ENCODE measurements at regions not wholly inside any gene's neighbourhood (a gene's known extent, or its start where the extent isn't known, plus 50 kb on each side); places are given as distances from the start of the nearest gene placed in this dataset.

- FAIRE-seq: no peak
- TF ChIP-seq ZNF607 (CRISPR knock-in tag; IDR thresholded peaks at IDR 0.05; ENCODE audit: borderline replicate concordance) (no peak), ZNF782 (CRISPR knock-in tag; IDR thresholded peaks at IDR 0.05; ENCODE audit: borderline replicate concordance) (no peak), GPN1 (CRISPR knock-in tag; IDR thresholded peaks at IDR 0.05; ENCODE audit: borderline replicate concordance) (no peak), ZNF558 (CRISPR knock-in tag; IDR thresholded peaks at IDR 0.05; ENCODE audit: borderline replicate concordance) (no peak), NR0B2 (CRISPR knock-in tag; IDR thresholded peaks at IDR 0.05) (no peak), NONO (IDR thresholded peaks at IDR 0.05) (peak; percentile 57; the same call in 1 of the 2 replicates), NONO (CRISPR knock-in tag; conservative IDR thresholded peaks at IDR 0.05) (no peak), NR2C2 (CRISPR knock-in tag; IDR thresholded peaks at IDR 0.05; ENCODE audit: borderline replicate concordance) (no peak), MAFK (conservative IDR thresholded peaks at IDR 0.05 in 1 of 2, IDR thresholded peaks at IDR 0.05 in 1 of 2; ENCODE audit: low read length in 2 of 2) (peak in 1 of 2 experiments; percentile 9; a peak in 1 of 4 replicates), TARDBP (CRISPR knock-in tag; IDR thresholded peaks at IDR 0.05) (no peak)
- TF ChIP-seq, protein P1, sequence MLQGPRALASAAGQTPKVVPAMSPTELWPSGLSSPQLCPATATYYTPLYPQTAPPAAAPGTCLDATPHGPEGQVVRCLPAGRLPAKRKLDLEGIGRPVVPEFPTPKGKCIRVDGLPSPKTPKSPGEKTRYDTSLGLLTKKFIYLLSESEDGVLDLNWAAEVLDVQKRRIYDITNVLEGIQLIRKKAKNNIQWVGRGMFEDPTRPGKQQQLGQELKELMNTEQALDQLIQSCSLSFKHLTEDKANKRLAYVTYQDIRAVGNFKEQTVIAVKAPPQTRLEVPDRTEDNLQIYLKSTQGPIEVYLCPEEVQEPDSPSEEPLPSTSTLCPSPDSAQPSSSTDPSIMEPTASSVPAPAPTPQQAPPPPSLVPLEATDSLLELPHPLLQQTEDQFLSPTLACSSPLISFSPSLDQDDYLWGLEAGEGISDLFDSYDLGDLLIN (CRISPR knock-in tag; IDR thresholded peaks at IDR 0.05; ENCODE audit: borderline replicate concordance): no peak
- TF ChIP-seq, protein P2, sequence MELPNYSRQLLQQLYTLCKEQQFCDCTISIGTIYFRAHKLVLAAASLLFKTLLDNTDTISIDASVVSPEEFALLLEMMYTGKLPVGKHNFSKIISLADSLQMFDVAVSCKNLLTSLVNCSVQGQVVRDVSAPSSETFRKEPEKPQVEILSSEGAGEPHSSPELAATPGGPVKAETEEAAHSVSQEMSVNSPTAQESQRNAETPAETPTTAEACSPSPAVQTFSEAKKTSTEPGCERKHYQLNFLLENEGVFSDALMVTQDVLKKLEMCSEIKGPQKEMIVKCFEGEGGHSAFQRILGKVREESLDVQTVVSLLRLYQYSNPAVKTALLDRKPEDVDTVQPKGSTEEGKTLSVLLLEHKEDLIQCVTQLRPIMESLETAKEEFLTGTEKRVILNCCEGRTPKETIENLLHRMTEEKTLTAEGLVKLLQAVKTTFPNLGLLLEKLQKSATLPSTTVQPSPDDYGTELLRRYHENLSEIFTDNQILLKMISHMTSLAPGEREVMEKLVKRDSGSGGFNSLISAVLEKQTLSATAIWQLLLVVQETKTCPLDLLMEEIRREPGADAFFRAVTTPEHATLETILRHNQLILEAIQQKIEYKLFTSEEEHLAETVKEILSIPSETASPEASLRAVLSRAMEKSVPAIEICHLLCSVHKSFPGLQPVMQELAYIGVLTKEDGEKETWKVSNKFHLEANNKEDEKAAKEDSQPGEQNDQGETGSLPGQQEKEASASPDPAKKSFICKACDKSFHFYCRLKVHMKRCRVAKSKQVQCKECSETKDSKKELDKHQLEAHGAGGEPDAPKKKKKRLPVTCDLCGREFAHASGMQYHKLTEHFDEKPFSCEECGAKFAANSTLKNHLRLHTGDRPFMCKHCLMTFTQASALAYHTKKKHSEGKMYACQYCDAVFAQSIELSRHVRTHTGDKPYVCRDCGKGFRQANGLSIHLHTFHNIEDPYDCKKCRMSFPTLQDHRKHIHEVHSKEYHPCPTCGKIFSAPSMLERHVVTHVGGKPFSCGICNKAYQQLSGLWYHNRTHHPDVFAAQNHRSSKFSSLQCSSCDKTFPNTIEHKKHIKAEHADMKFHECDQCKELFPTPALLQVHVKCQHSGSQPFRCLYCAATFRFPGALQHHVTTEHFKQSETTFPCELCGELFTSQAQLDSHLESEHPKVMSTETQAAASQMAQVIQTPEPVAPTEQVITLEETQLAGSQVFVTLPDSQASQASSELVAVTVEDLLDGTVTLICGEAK (IDR thresholded peaks at IDR 0.05): no peak
- TF ChIP-seq, protein P2 (CRISPR knock-in tag; IDR thresholded peaks at IDR 0.05): no peak
These were observed 152.3 kb upstream of the ROPN1 start for GRCh38 chr3:124144035-124144814.

More at GRCh38 chr3:124144035-124144814, 152.3 kb upstream of the ROPN1 start:
- ChIA-PET POLR2A (no interaction called here), CTCF (ENCODE audit: low intra/inter-chr PET ratio, low total read pairs) (no interaction called here)
- H3K27me3 ChIP-seq (ENCODE audit: control insufficient read depth in 1 of 2, insufficient read depth in 2 of 2, low read length in 2 of 2): no peaks in the 10 kb centered on the region
- no peak overlapping the region for H3K4me3 ChIP-seq (replicated peaks in 1 of 3; ENCODE audit: insufficient read depth in 1 of 3, low read depth in 2 of 3, low read length in 3 of 3)
- H3K9me3 ChIP-seq (ENCODE audit: low read length): no peaks in the 10 kb centered on the region
- intact Hi-C loops (cut with micrococcal nuclease; ENCODE audit: unreplicated experiment): no loop called here
- H3K36me3 ChIP-seq (replicated peaks in 1 of 2; ENCODE audit: control insufficient read depth in 1 of 2, insufficient read depth in 2 of 2, low read length in 2 of 2): no peaks in the 10 kb centered on the region
- H3K79me2 ChIP-seq (ENCODE audit: insufficient read depth, low read length): no peaks in the 10 kb centered on the region
- WGBS (ENCODE audit: low lambda C conversion rate): 1% methylated on average over 5 of the region's 6 CpGs
- H4K20me1 ChIP-seq (ENCODE audit: insufficient read depth, low read length): no peaks in the 10 kb centered on the region
- no peak overlapping the region for H3K9ac ChIP-seq (ENCODE audit: insufficient read depth, low read depth, low read length)
- no peak for ATAC-seq
- no peak overlapping the region for H3K4me2 ChIP-seq (ENCODE audit: low read depth, low read length)
- BruUV-seq (replicated peaks): no TSS peak
- H2AFZ ChIP-seq (ENCODE audit: low read length): no peak overlapping the region
- H3K4me1 ChIP-seq (ENCODE audit: insufficient read depth, low read length): no peaks in the 10 kb centered on the region
- no peak overlapping the region for H3K27ac ChIP-seq (ENCODE audit: extremely low read length, insufficient read depth, low read length)
- DNase-seq (ENCODE audit: low spot score): no peak
- in situ Hi-C loops (cut with HindIII; ENCODE audit: extremely low pct_ligation_motif_present, low pct_unique_long_range_greater_than_20kb): no loop called here

Data from HepG2 (cell line).